ENCODE measurements at regions not wholly inside any gene's neighbourhood (a gene's known extent, or its start where the extent isn't known, plus 50 kb on each side); places are given as distances from the start of the nearest gene placed in this dataset.

- no peak for DNase-seq (ENCODE audit: low read depth)
- no peak for TF ChIP-seq CTCF (conservative IDR thresholded peaks at IDR 0.05; ENCODE audit: low read length)
- no peak overlapping the region for H3K4me3 ChIP-seq (ENCODE audit: low read length)
These were observed 117.5 kb upstream of the TEX51 start for GRCh38 chr2:126781206-126781605.

DNA sequence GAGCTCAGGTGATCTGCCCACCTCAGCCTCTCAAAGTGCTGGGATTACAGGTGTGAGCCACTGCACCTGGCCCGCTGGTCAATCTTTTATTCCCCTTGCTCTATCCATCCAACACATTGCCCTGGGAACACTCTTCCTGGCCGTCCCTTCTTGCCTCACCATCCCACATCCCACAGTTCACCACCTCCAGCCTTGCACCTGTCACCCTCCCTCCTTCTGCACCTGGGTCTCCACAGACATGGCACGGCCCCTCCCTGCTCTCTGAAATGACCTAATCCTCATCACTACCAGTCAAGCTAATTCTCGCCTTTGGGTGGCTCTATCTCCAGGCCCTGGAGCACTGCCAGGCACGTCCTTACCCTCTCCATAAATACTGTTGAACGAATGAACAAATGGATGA lies 116.9 kb upstream of the TEX51 start:
- no peak for TF ChIP-seq CTCF (conservative IDR thresholded peaks at IDR 0.05; ENCODE audit: low read length)
- no peak overlapping the region for H3K4me3 ChIP-seq (ENCODE audit: low read length)
- no peak for DNase-seq (ENCODE audit: low read depth)

DNA sequence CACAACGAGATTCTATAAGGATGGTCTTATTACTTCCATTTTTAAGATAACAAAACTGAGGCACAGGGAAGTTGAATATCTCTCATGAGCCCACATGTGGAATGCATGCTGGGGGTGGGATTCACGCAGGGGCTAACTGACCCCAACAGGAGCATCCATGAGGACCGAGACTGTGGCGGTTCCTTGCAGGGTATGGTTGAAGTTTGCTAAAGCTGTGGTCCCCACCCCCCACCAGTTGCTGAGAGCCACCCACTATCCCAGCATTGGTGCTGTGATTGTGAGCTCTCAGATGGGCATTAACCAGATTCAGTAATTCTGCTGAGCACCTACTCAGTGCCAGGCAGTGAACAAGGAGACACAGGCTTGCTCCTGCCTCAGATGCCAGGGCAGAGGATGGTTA lies 116.0 kb upstream of the TEX51 start:
- TF ChIP-seq CTCF (conservative IDR thresholded peaks at IDR 0.05; ENCODE audit: low read length): no peak
- no peak overlapping the region for H3K4me3 ChIP-seq (ENCODE audit: low read length)
- no peak for DNase-seq (ENCODE audit: low read depth)

DNA sequence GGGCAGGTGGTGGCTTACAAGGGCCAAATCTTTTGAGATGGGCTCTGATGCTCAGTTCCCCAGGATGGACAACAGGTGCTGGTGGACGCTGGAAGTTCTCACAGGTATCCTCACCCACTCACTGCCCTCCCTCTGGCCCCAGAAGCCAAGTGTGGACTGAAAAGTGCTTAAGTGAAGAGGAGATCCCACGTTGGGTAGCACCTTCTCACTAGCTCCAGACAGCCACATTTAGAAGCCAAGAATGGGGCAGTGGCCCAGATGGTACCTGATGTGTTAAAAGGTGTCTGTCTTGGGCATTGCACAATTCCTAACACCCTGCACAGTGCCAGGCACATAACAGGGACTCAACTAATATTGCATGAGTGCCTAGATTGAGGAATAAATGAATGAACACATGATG lies 115.3 kb upstream of the TEX51 start:
- H3K4me3 ChIP-seq (ENCODE audit: low read length): no peak overlapping the region
- TF ChIP-seq CTCF (conservative IDR thresholded peaks at IDR 0.05; ENCODE audit: low read length): no peak
- no peak for DNase-seq (ENCODE audit: low read depth)

DNA sequence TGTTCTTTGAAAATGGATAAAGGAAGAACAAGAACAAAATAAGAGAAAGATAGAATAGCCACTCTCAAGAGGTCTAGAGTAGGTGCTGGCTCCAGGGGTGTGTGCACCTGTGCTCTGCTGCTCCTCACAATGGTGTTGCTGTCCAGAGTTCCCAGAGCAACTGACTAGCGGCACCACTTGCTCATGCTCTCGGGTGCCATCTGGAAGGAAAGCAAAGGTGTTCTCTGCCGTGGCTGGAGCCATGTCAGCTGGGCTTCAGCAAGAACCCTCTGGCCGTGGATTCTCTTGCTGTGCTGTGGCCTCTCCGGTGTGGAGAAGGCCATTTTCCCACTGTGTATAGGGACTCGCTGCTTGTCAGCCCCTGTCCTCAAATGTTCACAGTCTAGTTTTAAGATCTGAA lies 114.6 kb upstream of the TEX51 start:
- DNase-seq (ENCODE audit: low read depth): no peak
- no peak overlapping the region for H3K4me3 ChIP-seq (ENCODE audit: low read length)
- no peak for TF ChIP-seq CTCF (conservative IDR thresholded peaks at IDR 0.05; ENCODE audit: low read length)

- no peak for DNase-seq (ENCODE audit: low read depth)
- H3K4me3 ChIP-seq (ENCODE audit: low read length): no peak overlapping the region
- no peak for TF ChIP-seq CTCF (conservative IDR thresholded peaks at IDR 0.05; ENCODE audit: low read length)
These were observed 114.1 kb upstream of the TEX51 start for GRCh38 chr2:126784621-126785020.

GRCh38 chr2:126785236-126785635 lies 113.5 kb upstream of the TEX51 start:
- no peak overlapping the region for H3K4me3 ChIP-seq (ENCODE audit: low read length)
- TF ChIP-seq CTCF (conservative IDR thresholded peaks at IDR 0.05; ENCODE audit: low read length): no peak
- DNase-seq (ENCODE audit: low read depth): no peak
